ELR (cell line): ENCODE measurements at regions not wholly inside any gene's neighbourhood (a gene's known extent, or its start where the extent isn't known, plus 50 kb on each side); places are given as distances from the start of the nearest gene placed in this dataset.
"Not testable (repeated sequence)": the region's sequence is repeated elsewhere in the genome, so short reads cannot be mapped to it uniquely, and the experiment has no call there.

Experiments
- DNase-seq: peaks from one replicate; pipeline ENCODE4 v3.0.0-alpha.2; 2015; ENCODE audit warnings: low read depth

- DNase-seq = peak; percentile 63
Measured at GRCh38 chr21:10325546-10325945, 195.8 kb upstream of the TPTE start.

- DNase-seq = not testable (repeated sequence)
Measured at GRCh38 chr21:10326146-10326545, 195.2 kb upstream of the TPTE start.

GRCh38 chr21:10328646-10329045, 192.7 kb upstream of the TPTE start:
- not testable (repeated sequence) for DNase-seq

GRCh38 chr21:10330641-10331119, 190.7 kb upstream of the TPTE start:
- not testable (repeated sequence) for DNase-seq

GRCh38 chr21:10331134-10331533, 190.2 kb upstream of the TPTE start:
- not testable (repeated sequence) for DNase-seq

GRCh38 chr21:10332935-10333334, 188.4 kb upstream of the TPTE start:
- DNase-seq = not testable (repeated sequence)

- not testable (repeated sequence) for DNase-seq
Measured at GRCh38 chr21:10334391-10334790, 187.0 kb upstream of the TPTE start.

- not testable (repeated sequence) for DNase-seq
Measured at GRCh38 chr21:10342261-10342956, 179.0 kb upstream of the TPTE start.

GRCh38 chr21:10343146-10343935, 178.0 kb upstream of the TPTE start:
- DNase-seq = not testable (repeated sequence)

GRCh38 chr21:10344266-10344665, 177.1 kb upstream of the TPTE start:
- not testable (repeated sequence) for DNase-seq

GRCh38 chr21:10345178-10345612, 176.2 kb upstream of the TPTE start:
- not testable (repeated sequence) for DNase-seq

GRCh38 chr21:10346249-10346648, 175.1 kb upstream of the TPTE start:
- DNase-seq = not testable (repeated sequence)

- DNase-seq = not testable (repeated sequence)
Measured at GRCh38 chr21:10346933-10347615, 174.3 kb upstream of the TPTE start.

- DNase-seq = not testable (repeated sequence)
Measured at GRCh38 chr21:10347675-10348074, 173.7 kb upstream of the TPTE start.

- DNase-seq = not testable (repeated sequence)
Measured at GRCh38 chr21:10348150-10348549, 173.2 kb upstream of the TPTE start.

- DNase-seq = not testable (repeated sequence)
Measured at GRCh38 chr21:10354851-10355578, 166.4 kb upstream of the TPTE start.

GRCh38 chr21:10359120-10359519, 162.3 kb upstream of the TPTE start:
- DNase-seq = not testable (repeated sequence)

GRCh38 chr21:10359911-10360310, 161.5 kb upstream of the TPTE start:
- not testable (repeated sequence) for DNase-seq

GRCh38 chr21:10361214-10361736, 160.1 kb upstream of the TPTE start:
- DNase-seq = not testable (repeated sequence)

- DNase-seq = not testable (repeated sequence)
Measured at GRCh38 chr21:10362816-10363215, 158.6 kb upstream of the TPTE start.

GRCh38 chr21:10363321-10363720, 158.1 kb upstream of the TPTE start:
- DNase-seq = not testable (repeated sequence)
